A673 (cell line): ENCODE measurements at regions not wholly inside any gene's neighbourhood (a gene's known extent, or its start where the extent isn't known, plus 50 kb on each side); places are given as distances from the start of the nearest gene placed in this dataset.

Experiments used
- BruUV-seq: library from RNA; stranded (reverse); fragments of 400-500 nt; replicated peaks from 2 replicates; lab custom pipeline; 2021; lab: Mats Ljungman, UMichigan
- CTCF ChIA-PET: fragments of 300-600 bp; sonication (Branson Sonifier 250); formaldehyde crosslinking; loops from one replicate; lab custom pipeline; 2022; ENCODE audit warnings: antibody characterized with exemption; lab: Charles Lee
- POLR2A ChIA-PET: fragments of 300-600 bp; sonication (Branson Sonifier 250); formaldehyde crosslinking; loops from one replicate; lab custom pipeline; 2022; ENCODE audit warnings: antibody characterized with exemption; ENCODE audit not compliant: low non-redundant PET; lab: Charles Lee
- DNase-seq: peaks from one replicate; pipeline ENCODE4 v3.0.0-alpha.2; 2015; ENCODE audit warnings: low spot score
- H3K27ac ChIP-seq: fragments of 200-600 bp; sonication (generic); 2 replicates; pipeline ENCODE4 v1.5.1; 2016; ENCODE audit warnings: mixed run types, low read depth, mild to moderate bottlenecking, mixed read lengths, antibody characterized with exemption, low read length; ENCODE audit not compliant: poor library complexity, severe bottlenecking
- H3K27me3 ChIP-seq: fragments of 200-600 bp; sonication (generic); replicated peaks from 2 replicates; pipeline ENCODE4 v1.6.1; 2017; ENCODE audit warnings: mixed run types, low read depth, mild to moderate bottlenecking, mixed read lengths, antibody characterized with exemption, low read length; ENCODE audit not compliant: insufficient read depth, poor library complexity
- H3K36me3 ChIP-seq: fragments of 200-600 bp; sonication (generic); 2 replicates; pipeline ENCODE4 v1.6.1; 2016; ENCODE audit warnings: mixed run types, mild to moderate bottlenecking, mixed read lengths, antibody characterized with exemption, low read length; ENCODE audit not compliant: insufficient read depth, poor library complexity, severe bottlenecking
- H3K4me1 ChIP-seq: fragments of 200-600 bp; sonication (generic); 2 replicates; pipeline ENCODE4 v1.6.1; 2017; ENCODE audit warnings: mixed run types, mild to moderate bottlenecking, mixed read lengths, antibody characterized with exemption, low read length; ENCODE audit not compliant: insufficient read depth, poor library complexity, severe bottlenecking
- H3K4me3 ChIP-seq: fragments of 200-600 bp; sonication (generic); 2 replicates; pipeline ENCODE4 v1.5.1; 2016; ENCODE audit warnings: low read depth, mixed run types, mild to moderate bottlenecking, mixed read lengths, low read length; ENCODE audit not compliant: poor library complexity, severe bottlenecking
- H3K9me3 ChIP-seq: fragments of 200-600 bp; sonication (generic); 2 replicates; pipeline ENCODE4 v1.6.1; 2016; ENCODE audit warnings: mixed run types, low read depth, mild to moderate bottlenecking, mixed read lengths, antibody characterized with exemption, low read length; ENCODE audit not compliant: poor library complexity, severe bottlenecking
- CTCF ChIP-seq: fragments of 300-800, 200-600 bp; sonication (generic); conservative IDR thresholded peaks from 2 replicates; pipeline ENCODE4 v1.5.1; 2017; ENCODE audit warnings: low read depth, mild to moderate bottlenecking, antibody characterized with exemption, low read length, moderate library complexity, mixed read lengths
- EZH2 ChIP-seq: fragments of 200-600 bp; sonication (generic); IDR thresholded peaks from 2 replicates; pipeline ENCODE4 v1.6.1; 2017; ENCODE audit warnings: borderline replicate concordance, low read depth, mild to moderate bottlenecking, mixed read lengths, antibody characterized with exemption, low read length; ENCODE audit not compliant: poor library complexity, severe bottlenecking
- intact Hi-C: fragments of 100-400 bp; cut with micrococcal nuclease; formaldehyde crosslinking; loops from one replicate; pipeline ENCODE4 v1.10.0; 2022; ENCODE audit not compliant: unreplicated experiment

GRCh38 chr6:23389386-23389785, 736.6 kb upstream of the NRSN1 start:
- no peak for TF ChIP-seq CTCF
- no peak for TF ChIP-seq EZH2
- intact Hi-C loops: no loop called here
- Histone ChIP-seq H3K27me3 (peaks cover 8% of the 10 kb centered on the region), H3K9me3 (no peaks in the 10 kb centered on the region), H3K36me3 (no peaks in the 10 kb centered on the region), H3K4me3 (no peak overlapping the region), H3K27ac (no peak overlapping the region), H3K4me1 (no peaks in the 10 kb centered on the region)
- no TSS peak for BruUV-seq
- ChIA-PET POLR2A (no interaction called here), CTCF (no interaction called here)
- DNase-seq: no peak

GRCh38 chr6:23390221-23390620, 735.8 kb upstream of the NRSN1 start:
- intact Hi-C loops: no loop called here
- Histone ChIP-seq H3K9me3 (no peaks in the 10 kb centered on the region), H3K27ac (no peak overlapping the region), H3K4me1 (no peaks in the 10 kb centered on the region), H3K4me3 (no peak overlapping the region), H3K36me3 (no peaks in the 10 kb centered on the region), H3K27me3 (peaks cover 8% of the 10 kb centered on the region)
- no peak for TF ChIP-seq EZH2
- no peak for TF ChIP-seq CTCF
- no peak for DNase-seq
- BruUV-seq: no TSS peak
- POLR2A ChIA-PET: no interaction called here
- CTCF ChIA-PET: no interaction called here

GRCh38 chr6:23394681-23395080, 731.3 kb upstream of the NRSN1 start:
- Histone ChIP-seq H3K27me3 (peaks cover 8% of the 10 kb centered on the region), H3K27ac (no peak overlapping the region), H3K9me3 (no peaks in the 10 kb centered on the region), H3K4me3 (no peak overlapping the region), H3K4me1 (no peaks in the 10 kb centered on the region), H3K36me3 (no peaks in the 10 kb centered on the region)
- POLR2A ChIA-PET: no interaction called here
- BruUV-seq: no TSS peak
- CTCF ChIA-PET: no interaction called here
- DNase-seq: peak; percentile 40
- TF ChIP-seq EZH2 (no peak), CTCF (no peak)
- intact Hi-C loops: no loop called here

- intact Hi-C loops: no loop called here
- no TSS peak for BruUV-seq
These were observed 730.6 kb upstream of the NRSN1 start for GRCh38 chr6:23395381-23395780.

More at GRCh38 chr6:23395381-23395780, 730.6 kb upstream of the NRSN1 start:
- TF ChIP-seq CTCF (no peak), EZH2 (no peak)
- POLR2A ChIA-PET: no interaction called here
- DNase-seq: no peak
- H3K4me3 ChIP-seq: no peak overlapping the region
- H3K27ac ChIP-seq: no peak overlapping the region
- no peaks in the 10 kb centered on the region for H3K9me3 ChIP-seq
- no peaks in the 10 kb centered on the region for H3K36me3 ChIP-seq
- peaks cover 8% of the 10 kb centered on the region for H3K27me3 ChIP-seq
- CTCF ChIA-PET: no interaction called here
- no peaks in the 10 kb centered on the region for H3K4me1 ChIP-seq
